ENCODE measurements at regions not wholly inside any gene's neighbourhood (a gene's known extent, or its start where the extent isn't known, plus 50 kb on each side); places are given as distances from the start of the nearest gene placed in this dataset.

- TF ChIP-seq JUND (IDR thresholded peaks at IDR 0.05; ENCODE audit: low read depth, low read length) (no peak), TARDBP (IDR thresholded peaks at IDR 0.05; ENCODE audit: borderline replicate concordance) (no peak), RELB (IDR thresholded peaks at IDR 0.05; ENCODE audit: low read depth) (no peak)
Observed at GRCh38 chr3:74027121-74027520, 402.4 kb upstream of the PDZRN3 start.

Data from GM12878 (cell line).